Right lobe of liver (tissue), 6 donors: ENCODE measurements at regions not wholly inside any gene's neighbourhood (a gene's known extent, or its start where the extent isn't known, plus 50 kb on each side); places are given as distances from the start of the nearest gene placed in this dataset.

Experiments
- ATAC-seq, 4 donors: fragments of 200-7000 bp; cut with Tn5 transposase; one replicate each; pipeline ENCODE4 v1.9.1; 2020; ENCODE audit warnings: mild to moderate bottlenecking in 4 of 4, moderate library complexity in 4 of 4
- DNase-seq, 3 donors: peaks; one replicate each; pipeline ENCODE4 v3.0.0-alpha.2; 2020
- H3K27ac ChIP-seq, 3 donors: fragments of 200-600 bp; one replicate each; pipeline ENCODE4 v1.8.0; 2022
- H3K27me3 ChIP-seq, 2 donors: fragments of 200-600 bp; one replicate each; pipeline ENCODE4 v1.8.0; 2022
- H3K36me3 ChIP-seq, 4 donors: fragments of 200-600 bp; sonication (generic) in 1 of 4; one replicate each; pipeline versions ENCODE4 v1.5.1 to v1.8.0; 2017 to 2022; ENCODE audit warnings: control low read depth in 1 of 4
- H3K4me1 ChIP-seq, 4 donors: fragments of 200-600 bp; sonication (generic) in 1 of 4; one replicate each; pipeline versions ENCODE4 v1.5.1 to v1.8.0; 2017 to 2022; ENCODE audit warnings: control low read depth in 1 of 4
- H3K4me3 ChIP-seq, 3 donors: fragments of 200-600 bp; one replicate each; pipeline ENCODE4 v1.8.0; 2022
- H3K9me3 ChIP-seq, 4 donors: fragments of 200-600 bp; sonication (generic) in 1 of 4; one replicate each; pipeline versions ENCODE4 v1.5.1 to v1.8.0; 2017 to 2022; ENCODE audit warnings: control low read depth in 1 of 4
- POLR2A ChIP-seq: fragments of 450-650 bp; IDR thresholded peaks from one replicate; pipeline ENCODE4 v1.6.1; 2017; ENCODE audit warnings: antibody characterized with exemption, mild to moderate bottlenecking
- WGBS: methylation state at CpG from one replicate; pipeline ENCODE4 v1.1.6; 2018; ENCODE audit warnings: low coverage, low lambda C conversion rate; ENCODE audit not compliant: insufficient coverage; ENCODE audit errors: missing lambda C conversion rate; 5-methylcytosine and 5-hydroxymethylcytosine counted together
- intact Hi-C, 2 donors: fragments of 100-400 bp; cut with DNase I; formaldehyde crosslinking; loops; one replicate each; pipeline versions ENCODE4 v1.11.2 to v1.14.1; 2022
- TF ChIP-seq, protein P1 (sequence below), 4 donors: fragments of 200-600 bp in 3 of 4; fragments of 450-650 bp in 1 of 4; IDR thresholded peaks; one replicate each; pipeline versions ENCODE4 v1.5.1 to v1.8.0; 2016 to 2022; ENCODE audit warnings: antibody characterized with exemption in 4 of 4, mild to moderate bottlenecking in 2 of 4
- donor health status: DM: no; HTN: yes; CAD: no.
- donor health status: DM: no; HTN: no; CAD: no.
- donor health status: DM: no; HTN: no; CAD: no.
- donor health status: DM: no; HTN: yes; CAD: no.
- donor health status: DM: no; HTN: yes; CAD: no.

DNA sequence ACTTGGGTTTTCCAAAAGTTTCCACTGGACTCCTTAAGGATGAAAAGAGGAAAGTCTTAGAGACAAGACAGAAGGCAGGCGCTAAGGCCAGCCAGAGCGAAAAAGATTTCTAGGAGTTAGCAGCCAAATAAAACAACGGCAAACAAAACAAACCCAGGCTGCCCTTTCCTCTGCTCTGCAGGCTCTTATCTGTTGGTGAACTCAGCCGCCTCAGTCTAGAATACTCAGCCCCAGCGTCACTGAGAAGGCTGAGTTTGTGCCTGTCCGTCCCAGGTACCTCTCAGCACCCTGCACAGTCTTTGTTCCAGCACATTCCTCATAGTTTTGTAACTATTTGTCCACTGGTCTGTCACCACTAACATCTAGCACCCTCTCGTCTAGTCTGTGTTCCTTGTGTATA, 75.6 kb upstream of the FAM9C start:
- Histone ChIP-seq H3K36me3 (no peaks in the 10 kb centered on the region), H3K4me1 (peaks cover 0 to 52% (median 24%) of the 10 kb centered on the region in 4 donors), H3K4me3 (peak overlapping the region in 2 of 3 donors; percentile 5 to 23), H3K9me3 (no peaks in the 10 kb centered on the region), H3K27me3 (no peaks in the 10 kb centered on the region), H3K27ac (peak overlapping the region; percentile 7 to 84 (median 80))
- TF ChIP-seq, protein P1, sequence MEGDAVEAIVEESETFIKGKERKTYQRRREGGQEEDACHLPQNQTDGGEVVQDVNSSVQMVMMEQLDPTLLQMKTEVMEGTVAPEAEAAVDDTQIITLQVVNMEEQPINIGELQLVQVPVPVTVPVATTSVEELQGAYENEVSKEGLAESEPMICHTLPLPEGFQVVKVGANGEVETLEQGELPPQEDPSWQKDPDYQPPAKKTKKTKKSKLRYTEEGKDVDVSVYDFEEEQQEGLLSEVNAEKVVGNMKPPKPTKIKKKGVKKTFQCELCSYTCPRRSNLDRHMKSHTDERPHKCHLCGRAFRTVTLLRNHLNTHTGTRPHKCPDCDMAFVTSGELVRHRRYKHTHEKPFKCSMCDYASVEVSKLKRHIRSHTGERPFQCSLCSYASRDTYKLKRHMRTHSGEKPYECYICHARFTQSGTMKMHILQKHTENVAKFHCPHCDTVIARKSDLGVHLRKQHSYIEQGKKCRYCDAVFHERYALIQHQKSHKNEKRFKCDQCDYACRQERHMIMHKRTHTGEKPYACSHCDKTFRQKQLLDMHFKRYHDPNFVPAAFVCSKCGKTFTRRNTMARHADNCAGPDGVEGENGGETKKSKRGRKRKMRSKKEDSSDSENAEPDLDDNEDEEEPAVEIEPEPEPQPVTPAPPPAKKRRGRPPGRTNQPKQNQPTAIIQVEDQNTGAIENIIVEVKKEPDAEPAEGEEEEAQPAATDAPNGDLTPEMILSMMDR (IDR thresholded peaks at IDR 0.05): no peak
- TF ChIP-seq POLR2A: no peak
- DNase-seq: peak; percentile 63 to 83 (median 80)
- intact Hi-C loops: no loop called here
- 23% methylated on average over 7 of the region's 7 CpGs for WGBS
- ATAC-seq: peak; percentile 91 to 97 (median 92)

DNA sequence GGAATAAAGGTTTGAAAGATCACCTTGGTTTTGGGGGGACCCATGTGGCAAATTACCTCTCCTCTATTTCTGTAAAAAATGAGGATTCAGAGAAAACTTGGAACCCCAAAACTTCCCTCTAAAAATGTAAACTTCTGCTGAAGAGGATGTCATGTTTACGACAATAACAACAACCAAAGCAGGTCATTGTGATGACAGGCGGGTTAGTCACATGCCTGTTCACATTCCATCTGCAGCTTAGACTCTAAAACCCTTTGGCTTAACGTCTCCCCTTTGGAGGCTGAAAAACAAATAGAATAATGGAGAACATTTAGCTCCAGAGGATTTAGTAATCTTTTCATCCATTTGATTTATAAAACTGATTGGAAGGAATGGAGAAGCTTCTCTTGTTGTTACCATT, 75.0 kb upstream of the FAM9C start:
- H3K4me1 ChIP-seq: peaks cover 0 to 50% (median 22%) of the 10 kb centered on the region in 4 donors

DNA sequence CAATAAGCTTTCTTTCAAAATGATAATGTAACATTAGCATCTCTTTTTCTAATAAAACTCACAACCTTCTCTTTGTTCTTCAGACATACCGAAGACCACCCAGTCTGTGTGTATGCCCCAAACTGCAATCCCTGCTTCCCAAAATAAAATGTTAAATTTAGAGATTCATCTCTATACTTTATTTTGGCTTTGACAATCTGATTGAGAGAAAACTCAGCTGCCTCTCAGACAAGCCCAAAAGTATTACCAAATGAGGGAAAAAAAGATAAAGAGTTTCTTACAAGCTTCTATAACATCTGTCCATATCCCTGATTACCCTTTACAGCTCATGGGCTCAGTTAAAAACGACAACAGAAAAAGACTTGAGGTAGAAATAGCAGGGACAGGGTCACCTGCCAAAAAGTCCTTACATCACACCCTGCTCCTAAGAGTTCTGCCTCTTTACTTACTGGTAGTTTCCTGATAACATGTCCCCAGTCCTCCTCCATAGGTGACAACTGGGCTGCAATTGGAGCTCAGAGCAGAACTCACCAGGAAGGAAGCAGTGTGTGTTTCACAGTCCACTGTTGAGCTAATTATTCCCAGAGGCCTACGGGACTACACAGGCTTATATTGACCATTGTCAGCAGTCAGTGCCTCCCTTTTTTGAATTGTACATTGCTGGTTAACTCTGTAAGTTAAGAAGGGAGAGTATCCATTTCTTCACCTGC, 70.9 kb upstream of the FAM9C start:
- intact Hi-C loops: no loop called here
- DNase-seq: no peak
- H3K9me3 ChIP-seq: no peaks in the 10 kb centered on the region
- no peaks in the 10 kb centered on the region for H3K36me3 ChIP-seq
- TF ChIP-seq POLR2A: no peak
- TF ChIP-seq, protein P1 (IDR thresholded peaks at IDR 0.05): no peak
- no peaks in the 10 kb centered on the region for H3K27me3 ChIP-seq
- no peak for ATAC-seq
- WGBS: 59% methylated on average over 3 of the region's 3 CpGs
- peaks cover 0 to 23% (median 2%) of the 10 kb centered on the region in 4 donors for H3K4me1 ChIP-seq
- no peak overlapping the region for H3K4me3 ChIP-seq
- H3K27ac ChIP-seq: no peak overlapping the region

More for the DNA sequence above, 75.0 kb upstream of the FAM9C start:
- intact Hi-C loops: no loop called here
- Histone ChIP-seq H3K9me3 (no peaks in the 10 kb centered on the region), H3K36me3 (no peaks in the 10 kb centered on the region), H3K4me3 (peak overlapping the region in 2 of 3 donors; percentile 5 to 23), H3K27me3 (no peaks in the 10 kb centered on the region), H3K27ac (peak overlapping the region; percentile 7 to 84 (median 80))
- WGBS: 29% methylated on average over 3 of the region's 3 CpGs
- DNase-seq: no peak
- TF ChIP-seq POLR2A: no peak
- TF ChIP-seq, protein P1 (IDR thresholded peaks at IDR 0.05): no peak
- peak; percentile 9 to 30 (median 21) for ATAC-seq

DNA sequence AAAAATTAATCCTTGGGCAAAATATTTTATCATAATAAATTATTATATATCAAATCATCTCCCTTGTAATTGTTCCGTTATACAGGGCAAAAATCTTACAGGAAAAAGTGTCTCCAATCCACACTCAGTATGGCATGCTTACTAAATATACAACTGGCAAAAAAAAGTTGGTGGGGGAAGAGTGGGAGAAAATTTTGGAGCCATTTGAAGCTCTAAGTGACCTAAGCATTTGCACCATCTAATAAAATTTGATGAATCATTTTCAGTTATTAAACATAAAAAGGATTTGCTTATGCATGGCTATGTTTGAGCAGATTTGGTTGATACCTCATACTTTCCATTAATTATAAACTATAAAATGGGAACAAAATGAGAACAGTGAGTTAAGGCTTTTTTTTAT, 68.1 kb upstream of the FAM9C start:
- 95% methylated on average over 1 of the region's 1 CpG for WGBS
- peaks cover 0 to 17% (median 2%) of the 10 kb centered on the region in 4 donors for H3K4me1 ChIP-seq
- H3K9me3 ChIP-seq: no peaks in the 10 kb centered on the region
- intact Hi-C loops: no loop called here
- H3K4me3 ChIP-seq: no peak overlapping the region
- no peak overlapping the region for H3K27ac ChIP-seq
- ATAC-seq (no peak), DNase-seq (no peak)
- no peaks in the 10 kb centered on the region for H3K27me3 ChIP-seq
- H3K36me3 ChIP-seq: no peaks in the 10 kb centered on the region
- TF ChIP-seq, protein P1 (IDR thresholded peaks at IDR 0.05): no peak
- no peak for TF ChIP-seq POLR2A
